ENCODE measurements at regions not wholly inside any gene's neighbourhood (a gene's known extent, or its start where the extent isn't known, plus 50 kb on each side); places are given as distances from the start of the nearest gene placed in this dataset.

DNA sequence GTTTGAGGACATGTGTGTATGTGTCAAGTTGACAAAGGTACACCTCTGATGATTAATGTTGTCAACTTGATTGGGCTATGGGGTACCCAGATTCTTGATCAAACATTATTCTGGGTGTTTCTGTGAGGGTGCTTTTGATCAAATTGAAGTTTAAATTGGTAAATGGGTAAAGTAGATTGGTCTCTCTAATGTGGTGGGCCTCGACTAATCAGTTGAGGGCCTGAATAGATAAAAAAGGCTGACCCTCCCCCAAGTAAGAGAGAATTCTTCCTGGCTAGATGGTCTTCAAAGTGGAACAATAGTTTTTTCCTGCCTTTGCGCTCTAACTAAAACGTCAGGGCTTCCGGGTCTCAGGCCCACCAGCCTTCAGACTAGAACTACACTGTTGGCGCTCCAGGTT is 309.9 kb upstream of the MGMT start:
- Histone ChIP-seq H3K27me3 (ENCODE audit: control insufficient read depth, insufficient read depth, low read length) (no peaks in the 10 kb centered on the region), H3K4me3 (ENCODE audit: low read depth, low read length) (no peak overlapping the region), H3K4me1 (no peaks in the 10 kb centered on the region), H2AFZ (no peak overlapping the region), H3K79me2 (no peaks in the 10 kb centered on the region), H3K36me3 (ENCODE audit: control insufficient read depth, insufficient read depth, low read length) (no peaks in the 10 kb centered on the region), H3K27ac (no peak overlapping the region), H3K4me2 (ENCODE audit: low read length) (no peak overlapping the region), H3K9me3 (ENCODE audit: control insufficient read depth, low read length) (no peaks in the 10 kb centered on the region), H3K9ac (no peak overlapping the region)
- no peak for TF ChIP-seq CTCF (IDR thresholded peaks at IDR 0.05)

- Histone ChIP-seq H3K9ac (no peak overlapping the region), H3K4me1 (no peaks in the 10 kb centered on the region), H2AFZ (no peak overlapping the region), H3K9me3 (ENCODE audit: control insufficient read depth, low read length) (no peaks in the 10 kb centered on the region), H3K4me3 (ENCODE audit: low read depth, low read length) (no peak overlapping the region), H3K27me3 (ENCODE audit: control insufficient read depth, insufficient read depth, low read length) (no peaks in the 10 kb centered on the region), H3K79me2 (no peaks in the 10 kb centered on the region), H3K27ac (no peak overlapping the region), H3K36me3 (ENCODE audit: control insufficient read depth, insufficient read depth, low read length) (no peaks in the 10 kb centered on the region), H3K4me2 (ENCODE audit: low read length) (no peak overlapping the region)
- no peak for TF ChIP-seq CTCF (IDR thresholded peaks at IDR 0.05)
Measured at GRCh38 chr10:129161150-129161549, 305.9 kb upstream of the MGMT start.

DNA sequence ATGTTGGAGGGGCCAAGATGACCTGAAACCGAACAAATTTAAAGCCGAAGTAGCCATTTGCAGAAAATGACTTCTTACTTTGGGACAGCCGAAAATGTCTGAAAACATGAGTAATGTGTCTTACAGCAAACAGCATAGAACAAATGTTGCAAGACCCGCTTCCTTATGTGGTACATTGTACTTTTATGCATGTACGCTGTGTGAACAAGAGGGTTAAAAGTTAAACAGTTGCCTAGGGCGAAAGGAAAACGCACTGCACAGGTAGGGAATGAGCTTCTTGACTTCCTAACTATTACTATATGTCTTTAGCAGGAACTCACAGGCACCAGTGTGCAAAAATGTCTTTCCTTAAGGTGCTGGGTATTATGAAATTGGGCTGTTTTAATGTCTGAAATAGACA is 303.5 kb upstream of the MGMT start:
- TF ChIP-seq CTCF (IDR thresholded peaks at IDR 0.05): no peak

DNA sequence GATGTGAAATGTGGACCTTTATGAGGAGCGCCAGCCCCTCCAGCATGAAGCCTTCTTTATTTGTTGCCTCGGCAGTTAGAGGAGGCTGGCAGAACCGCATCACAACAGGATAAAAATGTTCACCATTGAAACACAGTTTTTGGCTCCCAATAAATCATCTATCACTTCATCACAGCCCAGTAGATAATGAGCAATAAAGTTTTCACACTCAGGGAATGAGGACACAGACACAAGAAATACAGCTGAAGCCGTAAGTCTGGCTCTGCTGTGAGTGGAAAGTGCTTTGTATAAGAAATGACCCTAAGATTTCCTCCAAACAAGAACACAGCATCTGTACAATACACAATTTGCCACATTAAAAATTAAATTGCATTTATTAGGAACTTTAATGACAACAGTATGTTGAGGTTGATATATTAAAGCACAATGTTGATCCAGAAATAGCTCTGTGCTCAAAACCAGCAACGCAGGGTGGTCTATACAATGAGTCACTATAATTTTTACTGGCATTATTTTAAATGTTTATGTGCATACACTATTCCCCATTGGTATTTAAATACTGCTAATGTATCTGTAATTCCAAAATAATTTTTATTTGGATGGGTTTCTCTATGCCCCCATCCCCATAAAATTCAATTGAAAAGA is 301.8 kb upstream of the MGMT start:
- no peaks in the 10 kb centered on the region for H3K4me1 ChIP-seq
- H3K27ac ChIP-seq: no peak overlapping the region
- no peak overlapping the region for H3K9ac ChIP-seq
- no peak overlapping the region for H2AFZ ChIP-seq
- H3K4me2 ChIP-seq (ENCODE audit: low read length): no peak overlapping the region
- H3K9me3 ChIP-seq (ENCODE audit: control insufficient read depth, low read length): no peaks in the 10 kb centered on the region
- H3K79me2 ChIP-seq: no peaks in the 10 kb centered on the region
- no peaks in the 10 kb centered on the region for H3K36me3 ChIP-seq (ENCODE audit: control insufficient read depth, insufficient read depth, low read length)
- no peak for TF ChIP-seq CTCF (IDR thresholded peaks at IDR 0.05)
- H3K27me3 ChIP-seq (ENCODE audit: control insufficient read depth, insufficient read depth, low read length): no peaks in the 10 kb centered on the region
- no peak overlapping the region for H3K4me3 ChIP-seq (ENCODE audit: low read depth, low read length)

More for the DNA sequence above, 303.5 kb upstream of the MGMT start:
- H3K27me3 ChIP-seq (ENCODE audit: control insufficient read depth, insufficient read depth, low read length): no peaks in the 10 kb centered on the region
- H3K4me2 ChIP-seq (ENCODE audit: low read length): no peak overlapping the region
- H3K9ac ChIP-seq: no peak overlapping the region
- no peak overlapping the region for H2AFZ ChIP-seq
- H3K27ac ChIP-seq: no peak overlapping the region
- H3K9me3 ChIP-seq (ENCODE audit: control insufficient read depth, low read length): no peaks in the 10 kb centered on the region
- H3K79me2 ChIP-seq: no peaks in the 10 kb centered on the region
- H3K4me1 ChIP-seq: no peaks in the 10 kb centered on the region
- H3K36me3 ChIP-seq (ENCODE audit: control insufficient read depth, insufficient read depth, low read length): no peaks in the 10 kb centered on the region
- no peak overlapping the region for H3K4me3 ChIP-seq (ENCODE audit: low read depth, low read length)

DNA sequence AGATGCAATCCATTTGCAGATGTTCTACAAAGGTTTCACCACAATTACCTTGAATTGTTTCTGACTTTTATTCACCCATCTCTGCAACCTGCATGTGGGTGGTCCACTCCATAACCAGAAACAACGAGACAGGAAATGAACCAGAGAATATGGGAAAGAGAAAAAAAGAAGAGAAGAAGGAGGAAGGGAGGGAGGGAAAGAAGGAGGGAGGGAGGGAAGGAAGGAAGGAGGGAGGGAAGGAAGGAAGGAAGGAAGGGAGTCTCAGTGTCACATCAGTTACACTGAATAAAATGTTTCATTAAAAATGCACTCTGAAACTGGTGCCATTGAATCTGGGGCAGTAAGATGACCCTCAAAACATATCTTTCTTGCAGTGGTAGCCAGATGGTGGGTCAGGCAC is 301.3 kb upstream of the MGMT start:
- Histone ChIP-seq H3K79me2 (no peaks in the 10 kb centered on the region), H3K9me3 (ENCODE audit: control insufficient read depth, low read length) (no peaks in the 10 kb centered on the region), H3K4me1 (no peaks in the 10 kb centered on the region), H3K9ac (no peak overlapping the region), H2AFZ (no peak overlapping the region), H3K27ac (no peak overlapping the region), H3K27me3 (ENCODE audit: control insufficient read depth, insufficient read depth, low read length) (no peaks in the 10 kb centered on the region), H3K4me3 (ENCODE audit: low read depth, low read length) (no peak overlapping the region), H3K4me2 (ENCODE audit: low read length) (no peak overlapping the region), H3K36me3 (ENCODE audit: control insufficient read depth, insufficient read depth, low read length) (no peaks in the 10 kb centered on the region)
- no peak for TF ChIP-seq CTCF (IDR thresholded peaks at IDR 0.05)

Measured in parathyroid adenoma (tissue), 2 donors.